ENCODE measurements at regions not wholly inside any gene's neighbourhood (a gene's known extent, or its start where the extent isn't known, plus 50 kb on each side); places are given as distances from the start of the nearest gene placed in this dataset.

- DNase-seq, result no peak
These were observed 308.1 kb upstream of the MPDZ start for GRCh38 chr9:13587571-13587970.

DNA sequence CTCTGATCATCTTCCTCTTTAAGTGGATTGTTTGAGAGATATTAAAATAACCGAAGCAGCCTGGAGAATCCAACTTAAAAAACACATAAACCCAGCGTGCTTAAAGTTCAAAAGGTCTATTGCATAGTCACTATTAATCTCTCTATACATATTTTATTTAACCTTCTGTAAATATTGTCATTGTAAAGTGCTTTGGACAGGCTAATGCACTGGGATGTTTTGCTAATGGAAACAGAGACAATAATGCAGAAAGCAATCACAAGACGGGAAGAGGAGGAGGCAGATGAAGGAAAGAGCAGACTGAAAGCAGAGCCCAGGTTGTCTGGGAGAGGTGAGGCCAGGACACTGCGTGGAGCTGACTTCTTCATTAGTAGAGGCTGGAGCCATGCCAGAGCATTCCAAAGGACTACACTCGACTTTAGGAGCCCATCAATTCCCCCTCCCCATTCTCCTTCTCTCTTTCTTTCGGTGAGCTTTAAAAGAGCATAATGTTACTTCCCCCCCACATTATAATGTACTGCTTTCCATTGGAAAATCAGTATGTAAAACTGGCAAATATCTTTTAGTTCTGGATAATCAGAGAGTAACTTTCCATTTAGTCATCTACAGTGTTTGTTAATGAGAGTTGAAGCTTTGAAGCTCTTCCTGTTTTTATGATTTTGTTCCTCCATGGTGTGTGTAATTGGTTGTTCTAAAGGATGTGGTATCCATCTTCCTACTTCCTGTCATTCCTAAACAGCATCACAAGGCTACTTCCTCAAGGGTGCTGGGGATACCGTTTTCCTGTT, 307.3 kb upstream of the MPDZ start:
- DNase-seq, result no peak

GRCh38 chr9:13580760-13581159, 301.3 kb upstream of the MPDZ start:
- no peak for DNase-seq

- DNase-seq, result no peak
These were observed 300.6 kb upstream of the MPDZ start for GRCh38 chr9:13580131-13580530.

DNA sequence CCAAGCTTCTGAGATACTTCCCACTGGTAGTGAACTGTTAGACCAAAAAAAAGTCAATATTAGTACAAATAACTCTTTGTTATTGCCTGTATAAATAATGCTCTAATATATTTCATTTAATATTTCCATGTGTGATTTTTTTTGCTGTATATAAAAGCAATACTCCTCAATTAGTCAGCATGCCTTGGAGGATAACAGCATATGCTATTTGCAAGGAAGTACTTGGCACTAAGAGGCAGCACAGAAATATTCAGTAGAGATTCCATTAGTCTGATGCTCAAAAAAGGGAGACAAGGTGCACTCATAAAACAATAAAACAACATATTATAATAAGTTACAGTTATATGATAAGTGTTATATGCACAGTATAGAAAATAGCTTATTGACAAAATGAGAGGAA, 296.6 kb upstream of the MPDZ start:
- no peak for DNase-seq

GRCh38 chr9:13575558-13575957, 296.1 kb upstream of the MPDZ start:
- no peak for DNase-seq

GRCh38 chr9:13570068-13570974, 290.8 kb upstream of the MPDZ start:
- peak; percentile 26 for DNase-seq

GRCh38 chr9:13569602-13570067, 290.1 kb upstream of the MPDZ start:
- DNase-seq, result no peak

DNA sequence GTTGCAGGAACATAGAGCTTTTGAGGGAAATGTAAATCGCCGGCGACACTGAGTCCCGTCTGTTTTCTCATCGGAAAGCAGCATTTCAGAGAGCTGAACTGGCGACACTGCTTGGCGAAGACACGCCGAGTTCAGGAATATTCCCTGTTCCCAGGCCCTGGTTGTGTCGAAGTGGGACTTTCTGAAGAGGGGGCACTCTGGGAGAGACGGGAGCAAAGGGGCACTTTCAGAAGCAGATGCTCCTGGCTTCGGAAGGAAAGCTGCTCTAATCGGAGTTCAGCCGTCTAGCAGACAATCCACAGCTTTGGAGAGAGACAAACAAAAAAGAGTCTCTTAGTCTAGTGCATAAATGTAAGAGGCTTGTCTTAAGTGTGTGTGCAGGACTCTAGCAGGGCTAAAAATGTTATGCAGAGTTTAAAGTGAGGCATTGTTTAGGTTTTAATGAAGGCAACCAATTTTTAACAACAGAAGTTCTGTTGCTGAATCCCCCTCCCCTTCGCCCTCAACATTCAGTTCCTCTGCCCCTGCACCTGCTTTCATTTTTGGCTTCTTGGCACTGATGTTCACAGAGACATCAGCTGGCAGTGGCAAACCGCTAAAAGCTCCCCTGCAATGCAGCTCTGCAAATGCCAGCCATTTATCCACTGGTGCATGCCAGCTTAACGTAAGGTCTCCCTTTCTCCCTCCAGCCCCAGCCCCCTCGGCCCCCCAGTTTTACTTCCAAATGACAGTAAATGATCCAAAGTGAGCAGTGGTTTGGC, 289.5 kb upstream of the MPDZ start:
- DNase-seq, result no peak

DNA sequence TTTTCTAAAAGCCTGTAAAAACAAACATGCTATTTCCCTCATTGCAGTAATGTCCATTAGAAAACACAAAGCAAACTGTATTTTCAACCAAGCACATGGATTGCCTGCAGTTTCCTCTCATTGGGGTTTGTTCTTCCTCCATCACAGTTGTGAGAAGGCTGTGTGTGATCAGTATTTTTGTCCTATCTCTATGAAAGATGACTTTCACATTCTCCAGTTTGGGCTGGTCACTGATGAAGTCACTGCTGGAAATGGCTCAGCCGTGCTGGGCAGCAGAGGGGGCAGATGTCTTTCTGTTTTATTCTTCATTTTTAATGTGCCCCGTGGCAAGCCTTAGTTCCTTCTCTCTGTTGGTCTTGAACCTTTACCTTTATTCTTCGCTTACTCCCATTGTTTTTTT, 288.9 kb upstream of the MPDZ start:
- DNase-seq, result no peak

DNA sequence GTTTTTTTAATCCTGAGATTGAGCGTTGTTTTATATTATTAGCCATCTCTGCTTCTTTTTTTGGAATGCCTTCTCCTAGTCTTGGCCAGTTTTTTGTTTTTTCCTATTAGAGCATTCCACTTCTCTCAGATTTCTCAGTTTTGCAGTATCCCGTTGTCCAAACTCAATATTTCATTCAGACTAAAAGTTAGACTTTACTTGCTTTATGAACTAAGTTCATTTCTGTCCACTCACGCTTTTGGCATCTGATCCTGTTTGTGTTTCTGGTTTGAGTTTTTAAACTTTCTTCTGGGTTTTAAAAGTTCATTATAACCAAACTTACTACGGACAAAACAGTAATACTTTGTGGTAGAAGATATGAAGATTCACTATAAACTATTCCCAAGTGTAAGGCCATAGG, 288.3 kb upstream of the MPDZ start:
- DNase-seq, result no peak

- no peak for DNase-seq
These were observed 278.3 kb upstream of the MPDZ start for GRCh38 chr9:13557746-13558145.

DNA sequence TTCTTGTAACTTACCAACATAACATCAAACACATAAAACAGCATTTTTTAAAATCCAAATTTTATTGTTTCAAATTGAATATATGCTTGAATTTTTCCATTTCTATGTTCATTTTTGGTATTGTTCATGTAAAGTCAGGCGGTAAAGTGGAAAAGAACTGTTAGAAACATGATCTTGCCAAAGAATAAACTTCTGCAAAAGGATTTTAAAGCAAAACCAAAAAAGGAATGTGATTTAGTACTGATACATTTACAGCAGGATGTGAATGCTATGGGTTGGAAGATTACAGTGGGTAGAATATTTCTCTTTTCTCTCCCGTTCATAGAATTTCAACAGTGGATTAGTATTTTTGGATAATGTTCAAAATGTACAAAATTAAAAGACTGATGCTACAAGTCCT, 277.2 kb upstream of the MPDZ start:
- DNase-seq, result no peak

DNA sequence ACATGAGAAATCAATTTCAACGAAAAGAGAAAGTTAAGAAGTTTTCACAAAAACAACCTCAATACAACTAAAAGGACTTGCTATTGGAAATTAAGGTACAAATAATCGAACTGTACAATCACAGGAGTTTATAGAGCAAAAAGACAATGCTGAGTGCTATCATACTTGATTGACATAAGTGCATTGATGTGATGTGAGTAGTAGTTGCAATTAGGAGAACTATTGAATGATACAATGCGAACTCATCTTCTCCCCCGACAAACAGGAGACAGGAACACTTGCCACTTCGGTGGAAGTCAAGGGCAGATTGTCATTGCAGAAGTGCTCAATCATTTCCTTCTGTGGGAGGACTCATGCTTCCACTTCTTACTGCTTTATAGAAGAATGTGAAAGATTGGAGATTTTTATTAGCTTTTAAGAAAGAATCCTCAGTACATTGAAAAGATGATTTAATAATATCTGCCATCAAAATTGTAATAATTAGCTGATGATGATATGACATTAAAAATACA, 276.6 kb upstream of the MPDZ start:
- no peak for DNase-seq

- DNase-seq, result no peak
These were observed 276.0 kb upstream of the MPDZ start for GRCh38 chr9:13555516-13555915.

DNA sequence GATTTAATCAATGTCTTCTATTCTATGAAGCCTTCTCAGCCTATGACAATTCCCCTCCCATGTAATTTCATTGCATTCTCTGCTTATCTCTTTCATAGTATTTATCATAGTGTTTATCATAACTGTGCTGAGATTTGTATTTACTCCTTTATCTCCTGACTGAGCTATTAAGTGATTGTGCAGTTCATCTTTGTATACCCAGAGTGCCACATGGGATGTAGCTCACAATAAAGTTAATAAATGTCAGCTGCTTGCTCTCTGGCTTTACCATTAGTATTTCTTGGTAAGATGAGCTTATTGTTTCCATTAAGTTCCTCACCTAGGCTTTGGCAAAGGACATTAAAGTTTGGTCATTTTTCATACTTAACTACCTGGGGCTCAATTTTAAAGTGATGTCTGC, 275.1 kb upstream of the MPDZ start:
- no peak for DNase-seq

DNA sequence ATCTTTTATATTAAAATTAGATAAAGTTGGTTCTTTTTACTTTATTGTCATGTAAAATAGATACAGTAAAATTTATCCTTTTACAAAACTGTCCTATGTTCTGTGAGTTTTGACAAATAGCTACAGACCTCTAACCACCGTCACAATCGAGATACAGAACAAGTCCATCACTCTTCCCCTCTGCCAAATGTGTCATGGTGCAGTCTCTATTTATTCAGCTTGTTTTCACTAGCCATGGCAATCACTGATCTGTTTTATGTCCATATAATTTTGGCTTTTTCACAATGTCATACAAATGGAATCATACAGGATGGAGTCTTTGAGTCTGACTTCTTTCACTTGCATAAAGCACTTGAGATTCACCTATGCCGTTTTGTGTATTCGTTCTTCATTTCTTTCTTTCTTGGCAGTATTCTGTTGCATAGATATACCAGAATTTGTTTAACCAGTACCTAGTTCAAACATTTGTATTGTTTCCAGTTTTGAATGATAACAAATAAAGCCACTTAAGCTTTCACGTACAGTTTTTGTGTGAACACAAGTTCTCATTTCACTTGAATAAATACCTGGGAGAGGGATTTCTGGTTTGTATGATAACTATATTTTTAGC, 273.2 kb upstream of the MPDZ start:
- no peak for DNase-seq

DNA sequence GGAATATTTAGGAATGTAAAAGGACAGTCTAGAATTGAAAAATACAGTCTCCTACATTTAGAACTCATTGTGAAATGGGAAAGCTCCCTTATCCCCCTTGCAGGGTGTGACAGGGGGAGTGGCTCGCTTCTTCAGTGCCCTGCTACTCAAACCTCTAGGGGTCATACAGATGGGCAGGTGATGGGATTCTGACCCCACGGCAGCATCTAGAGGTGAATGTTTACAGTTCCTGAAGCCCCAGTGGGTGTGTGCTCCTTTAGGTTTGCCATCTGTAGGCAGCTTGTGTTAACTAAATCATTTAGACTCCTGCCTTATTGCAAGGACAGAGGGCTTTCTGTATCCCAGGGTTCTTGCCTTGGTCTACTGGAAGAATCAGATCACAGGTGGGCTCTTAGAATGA, 271.0 kb upstream of the MPDZ start:
- DNase-seq, result no peak

DNA sequence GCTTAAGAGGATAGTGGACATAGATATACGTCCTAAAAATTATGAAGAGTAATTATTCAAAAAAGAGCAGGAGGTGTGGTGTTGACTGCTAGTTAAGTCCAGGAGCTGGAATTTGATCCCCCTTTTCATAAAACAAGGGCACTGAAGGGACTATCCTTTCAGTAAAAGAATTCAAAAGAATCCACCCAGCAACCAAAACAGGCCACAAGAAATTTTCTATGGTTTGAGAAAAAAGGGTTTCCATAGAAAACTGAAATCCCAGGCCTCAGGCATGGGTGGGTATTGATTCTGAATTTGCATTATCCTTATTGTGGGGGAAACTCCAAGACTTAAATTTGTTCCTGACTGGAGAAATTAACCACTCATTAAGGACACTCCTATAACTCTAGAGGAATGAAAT, 269.0 kb upstream of the MPDZ start:
- DNase-seq, result no peak

DNA sequence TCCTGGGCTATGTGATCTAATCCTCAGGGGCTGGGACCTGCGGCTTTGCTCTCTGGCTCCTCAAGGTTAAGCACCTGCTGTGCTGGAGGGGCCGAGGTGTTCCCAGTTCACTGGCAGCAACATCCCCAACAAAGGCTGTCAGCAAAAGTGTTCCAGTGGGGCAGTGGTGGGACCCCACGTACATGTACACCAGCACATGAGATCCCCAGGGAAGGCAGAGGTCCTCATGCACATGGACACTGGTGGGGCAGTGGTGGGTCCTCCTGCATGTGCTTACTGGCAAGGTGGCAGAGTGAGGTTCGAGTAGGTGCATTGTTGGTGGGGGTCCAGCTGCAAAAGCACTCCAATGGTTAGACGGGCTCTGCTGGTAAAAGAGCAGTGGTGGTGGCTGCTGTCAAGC, 255.6 kb upstream of the MPDZ start:
- DNase-seq, result no peak

DNA sequence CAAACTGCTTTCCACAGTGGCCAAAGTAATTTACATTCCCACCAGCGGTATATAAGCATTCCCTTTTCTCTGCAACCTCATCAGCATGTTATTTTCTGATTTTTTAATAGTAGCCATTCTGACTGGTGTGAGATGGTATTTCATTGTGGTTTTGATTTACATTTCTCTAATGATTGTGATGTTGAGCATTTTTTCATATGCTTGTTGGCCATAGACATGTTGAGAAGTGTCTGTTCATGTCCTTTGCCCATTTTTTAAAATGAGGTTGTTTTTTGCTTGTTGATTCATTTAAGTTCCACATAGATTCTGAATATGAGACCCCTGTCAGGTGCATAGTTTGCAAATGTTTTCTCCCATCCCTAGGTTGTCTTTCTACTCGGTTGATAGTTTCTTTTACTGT, 254.5 kb upstream of the MPDZ start:
- no peak for DNase-seq

GRCh38 chr9:13532407-13532806, 252.9 kb upstream of the MPDZ start:
- no peak for DNase-seq

Measured in fibroblast of skin of right biceps (primary cell).